Endothelial cell (in vitro differentiated cells): ENCODE measurements at regions not wholly inside any gene's neighbourhood (a gene's known extent, or its start where the extent isn't known, plus 50 kb on each side); places are given as distances from the start of the nearest gene placed in this dataset.

ENCODE experiments used
- DNase-seq: peaks from one replicate; pipeline ENCODE4 v3.0.0; 2021; ENCODE audit warnings: low spot score
- H3K27ac Mint-ChIP-seq: one replicate; pipeline ENCODE4 v1.8.0; 2021; ENCODE audit warnings: mixed read lengths, inconsistent platforms; ENCODE audit not compliant: unreplicated experiment
- H3K27me3 Mint-ChIP-seq: one replicate; pipeline ENCODE4 v1.8.0; 2021; ENCODE audit warnings: mild to moderate bottlenecking, moderate library complexity, mixed read lengths, inconsistent platforms; ENCODE audit not compliant: unreplicated experiment
- H3K36me3 Mint-ChIP-seq: one replicate; pipeline ENCODE4 v1.8.0; 2021; ENCODE audit warnings: mild to moderate bottlenecking, low read depth, mixed read lengths, inconsistent platforms; ENCODE audit not compliant: unreplicated experiment
- H3K4me1 Mint-ChIP-seq: one replicate; pipeline ENCODE4 v1.8.0; 2021; ENCODE audit warnings: mild to moderate bottlenecking, mixed read lengths, inconsistent platforms; ENCODE audit not compliant: unreplicated experiment
- H3K4me3 Mint-ChIP-seq: one replicate; pipeline ENCODE4 v1.8.0; 2021; ENCODE audit warnings: mild to moderate bottlenecking, mixed read lengths, inconsistent platforms; ENCODE audit not compliant: unreplicated experiment
- H3K9me3 Mint-ChIP-seq: one replicate; pipeline ENCODE4 v1.8.0; 2021; ENCODE audit warnings: mixed read lengths, inconsistent platforms; ENCODE audit not compliant: unreplicated experiment
- CTCF ChIP-seq: fragments of 200-600 bp; sonication (generic); IDR thresholded peaks from one replicate; pipeline ENCODE4 v1.5.0; 2021; ENCODE audit warnings: antibody characterized with exemption; ENCODE audit not compliant: unreplicated experiment

GRCh38 chr4:129322920-129323319 lies 227.0 kb downstream of the C4orf33 start:
- peaks cover 19% of the 10 kb centered on the region for H3K4me1 Mint-ChIP-seq
- DNase-seq = no peak
- H3K36me3 Mint-ChIP-seq = no peaks in the 10 kb centered on the region
- H3K4me3 Mint-ChIP-seq = no peak overlapping the region
- H3K27me3 Mint-ChIP-seq = peaks cover 3% of the 10 kb centered on the region
- no peaks in the 10 kb centered on the region for H3K9me3 Mint-ChIP-seq
- no peak for TF ChIP-seq CTCF
- H3K27ac Mint-ChIP-seq = no peak overlapping the region

- H3K36me3 Mint-ChIP-seq = no peaks in the 10 kb centered on the region
- H3K27me3 Mint-ChIP-seq = no peaks in the 10 kb centered on the region
- H3K27ac Mint-ChIP-seq = no peak overlapping the region
- peaks cover 21% of the 10 kb centered on the region for H3K4me1 Mint-ChIP-seq
- no peak overlapping the region for H3K4me3 Mint-ChIP-seq
- no peak for TF ChIP-seq CTCF
- H3K9me3 Mint-ChIP-seq = no peaks in the 10 kb centered on the region
- no peak for DNase-seq
Measured at GRCh38 chr4:129323658-129324057, 227.7 kb downstream of the C4orf33 start.

- DNase-seq = no peak
- H3K4me3 Mint-ChIP-seq = no peak overlapping the region
- H3K36me3 Mint-ChIP-seq = peaks cover 8% of the 10 kb centered on the region
- H3K27ac Mint-ChIP-seq = no peak overlapping the region
- peaks cover 21% of the 10 kb centered on the region for H3K4me1 Mint-ChIP-seq
- H3K27me3 Mint-ChIP-seq = no peaks in the 10 kb centered on the region
- H3K9me3 Mint-ChIP-seq = no peaks in the 10 kb centered on the region
- no peak for TF ChIP-seq CTCF
Measured at GRCh38 chr4:129326571-129327460, 230.9 kb downstream of the C4orf33 start.

GRCh38 chr4:129327637-129328036 lies 231.7 kb downstream of the C4orf33 start:
- no peak overlapping the region for H3K4me3 Mint-ChIP-seq
- H3K36me3 Mint-ChIP-seq = peaks cover 8% of the 10 kb centered on the region
- no peaks in the 10 kb centered on the region for H3K27me3 Mint-ChIP-seq
- H3K27ac Mint-ChIP-seq = no peak overlapping the region
- DNase-seq = no peak
- no peaks in the 10 kb centered on the region for H3K9me3 Mint-ChIP-seq
- no peak for TF ChIP-seq CTCF
- peaks cover 21% of the 10 kb centered on the region for H3K4me1 Mint-ChIP-seq

- no peaks in the 10 kb centered on the region for H3K9me3 Mint-ChIP-seq
- peaks cover 21% of the 10 kb centered on the region for H3K4me1 Mint-ChIP-seq
- no peak overlapping the region for H3K4me3 Mint-ChIP-seq
Measured at GRCh38 chr4:129328162-129328561, 232.2 kb downstream of the C4orf33 start.

More at GRCh38 chr4:129328162-129328561, 232.2 kb downstream of the C4orf33 start:
- peaks cover 8% of the 10 kb centered on the region for H3K36me3 Mint-ChIP-seq
- H3K27me3 Mint-ChIP-seq = no peaks in the 10 kb centered on the region
- TF ChIP-seq CTCF = no peak
- no peak overlapping the region for H3K27ac Mint-ChIP-seq
- DNase-seq = no peak
